ENCODE measurements at regions not wholly inside any gene's neighbourhood (a gene's known extent, or its start where the extent isn't known, plus 50 kb on each side); places are given as distances from the start of the nearest gene placed in this dataset.

DNA sequence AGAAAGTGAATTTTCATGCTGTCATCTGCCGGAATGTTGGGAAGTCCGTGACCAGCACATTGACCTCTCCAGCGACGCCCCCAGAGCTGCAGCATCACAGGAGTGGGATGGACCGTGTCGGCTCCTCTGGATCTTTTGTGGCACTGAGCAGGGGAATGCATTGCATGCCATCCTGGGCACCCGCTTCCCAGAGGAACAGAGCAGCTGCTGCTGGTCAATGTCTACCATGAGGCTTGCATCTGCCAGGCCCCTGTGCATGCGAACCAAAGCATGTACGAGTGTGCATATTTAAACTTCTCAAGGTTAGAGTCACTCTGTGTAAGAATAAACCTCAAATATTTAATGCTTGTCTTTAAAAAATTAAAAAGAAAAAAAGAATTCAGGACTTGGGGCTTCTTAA is 414.8 kb downstream of the GADD45G start:
- no peak for TF ChIP-seq NR2F1 (conservative IDR thresholded peaks at IDR 0.05)
- no peak for TF ChIP-seq TAF1 (IDR thresholded peaks at IDR 0.05; ENCODE audit: borderline replicate concordance, low read depth, low read length)
- TF ChIP-seq SMAD1 (IDR thresholded peaks at IDR 0.05; ENCODE audit: low read depth, partially characterized antibody): no peak
- TF ChIP-seq, protein P1, sequence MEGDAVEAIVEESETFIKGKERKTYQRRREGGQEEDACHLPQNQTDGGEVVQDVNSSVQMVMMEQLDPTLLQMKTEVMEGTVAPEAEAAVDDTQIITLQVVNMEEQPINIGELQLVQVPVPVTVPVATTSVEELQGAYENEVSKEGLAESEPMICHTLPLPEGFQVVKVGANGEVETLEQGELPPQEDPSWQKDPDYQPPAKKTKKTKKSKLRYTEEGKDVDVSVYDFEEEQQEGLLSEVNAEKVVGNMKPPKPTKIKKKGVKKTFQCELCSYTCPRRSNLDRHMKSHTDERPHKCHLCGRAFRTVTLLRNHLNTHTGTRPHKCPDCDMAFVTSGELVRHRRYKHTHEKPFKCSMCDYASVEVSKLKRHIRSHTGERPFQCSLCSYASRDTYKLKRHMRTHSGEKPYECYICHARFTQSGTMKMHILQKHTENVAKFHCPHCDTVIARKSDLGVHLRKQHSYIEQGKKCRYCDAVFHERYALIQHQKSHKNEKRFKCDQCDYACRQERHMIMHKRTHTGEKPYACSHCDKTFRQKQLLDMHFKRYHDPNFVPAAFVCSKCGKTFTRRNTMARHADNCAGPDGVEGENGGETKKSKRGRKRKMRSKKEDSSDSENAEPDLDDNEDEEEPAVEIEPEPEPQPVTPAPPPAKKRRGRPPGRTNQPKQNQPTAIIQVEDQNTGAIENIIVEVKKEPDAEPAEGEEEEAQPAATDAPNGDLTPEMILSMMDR (IDR thresholded peaks at IDR 0.05 in 2 of 3, conservative IDR thresholded peaks at IDR 0.05 in 1 of 3; ENCODE audit: control insufficient read depth in 2 of 3, extremely low read depth in 1 of 3, insufficient read depth in 1 of 3, low read depth in 3 of 3, low read length in 3 of 3): no peak
- TF ChIP-seq SMARCA5 (IDR thresholded peaks at IDR 0.05): no peak
- TF ChIP-seq KDM1A (IDR thresholded peaks at IDR 0.05; ENCODE audit: borderline replicate concordance): no peak
- no peak for TF ChIP-seq SREBF2 (IDR thresholded peaks at IDR 0.05; ENCODE audit: low read length)
